GM18508 (cell line): ENCODE measurements at regions not wholly inside any gene's neighbourhood (a gene's known extent, or its start where the extent isn't known, plus 50 kb on each side); places are given as distances from the start of the nearest gene placed in this dataset.
"Not testable (repeated sequence)": the region's sequence is repeated elsewhere in the genome, so short reads cannot be mapped to it uniquely, and the experiment has no call there.

Source experiments
- ATAC-seq: cut with Tn5 transposase; IDR thresholded peaks from one replicate; pipeline ENCODE4 v1.9.1; 2021; ENCODE audit warnings: moderate number of reproducible peaks; ENCODE audit not compliant: insufficient read depth, unreplicated experiment

- no peak for ATAC-seq
Observed at GRCh38 chr9:86997156-86997555, 49.9 kb upstream of the GAS1 start.

GRCh38 chr9:86997951-86998350 lies 50.6 kb upstream of the GAS1 start:
- no peak for ATAC-seq

- ATAC-seq: no peak
Observed at GRCh38 chr9:87002517-87002916, 55.2 kb upstream of the GAS1 start.

- no peak for ATAC-seq
Observed at GRCh38 chr9:87004016-87004415, 56.7 kb upstream of the GAS1 start.

GRCh38 chr9:87006956-87007355 lies 59.6 kb upstream of the GAS1 start:
- no peak for ATAC-seq

- no peak for ATAC-seq
Observed at GRCh38 chr9:87007711-87008366, 60.5 kb upstream of the GAS1 start.

- ATAC-seq: no peak
Observed at GRCh38 chr9:87008667-87009066, 61.4 kb upstream of the GAS1 start.

GRCh38 chr9:87010626-87011025 lies 63.3 kb upstream of the GAS1 start:
- no peak for ATAC-seq

GRCh38 chr9:87011551-87011950 lies 64.2 kb upstream of the GAS1 start:
- no peak for ATAC-seq

GRCh38 chr9:87013490-87013889 lies 66.2 kb upstream of the GAS1 start:
- ATAC-seq: no peak

- ATAC-seq: no peak
Observed at GRCh38 chr9:87014436-87014835, 67.1 kb upstream of the GAS1 start.

GRCh38 chr9:87016681-87017080 lies 69.4 kb upstream of the GAS1 start:
- ATAC-seq: no peak

GRCh38 chr9:87020169-87020950 lies 73.1 kb upstream of the GAS1 start:
- no peak for ATAC-seq

GRCh38 chr9:87022178-87022577 lies 74.9 kb upstream of the GAS1 start:
- ATAC-seq: no peak

- ATAC-seq: no peak
Observed at GRCh38 chr9:87026204-87026603, 78.9 kb upstream of the GAS1 start.

- not testable (repeated sequence) for ATAC-seq
Observed at GRCh38 chr9:87028836-87029235, 81.5 kb upstream of the GAS1 start.

GRCh38 chr9:87029905-87030304 lies 82.6 kb upstream of the GAS1 start:
- no peak for ATAC-seq

GRCh38 chr9:87034841-87035240 lies 87.5 kb upstream of the GAS1 start:
- no peak for ATAC-seq

- no peak for ATAC-seq
Observed at GRCh38 chr9:87035879-87036278, 88.6 kb upstream of the GAS1 start.

GRCh38 chr9:87036506-87036905 lies 89.2 kb upstream of the GAS1 start:
- no peak for ATAC-seq

- ATAC-seq: no peak
Observed at GRCh38 chr9:87039809-87040392, 92.6 kb upstream of the GAS1 start.
